Mesenchymal stem cell (in vitro differentiated cells and primary cell): ENCODE measurements at regions not wholly inside any gene's neighbourhood (a gene's known extent, or its start where the extent isn't known, plus 50 kb on each side); places are given as distances from the start of the nearest gene placed in this dataset.

Source experiments
- DNase-seq: peaks from one replicate; pipeline ENCODE4 v3.0.0-alpha.2; 2013
- H2AFZ ChIP-seq: one replicate; pipeline ENCODE4 v1.6.1; 2013; ENCODE audit warnings: low read depth, mild to moderate bottlenecking, control low read depth, inconsistent platforms, low read length, moderate library complexity
- H2AK5ac ChIP-seq: 2 replicates; pipeline ENCODE4 v1.6.1; 2013; ENCODE audit warnings: low read length, moderate library complexity, mild to moderate bottlenecking, inconsistent platforms; ENCODE audit not compliant: severe bottlenecking
- H2BK120ac ChIP-seq: one replicate; pipeline ENCODE4 v1.6.1; 2013; ENCODE audit warnings: low read depth, mild to moderate bottlenecking, inconsistent platforms, low read length, moderate library complexity
- H2BK12ac ChIP-seq, 2 experiments: one replicate each; pipeline ENCODE4 v1.6.1; 2013; ENCODE audit warnings: inconsistent platforms in 2 of 2, low read length in 2 of 2, mild to moderate bottlenecking in 2 of 2, moderate library complexity in 2 of 2, control low read depth in 1 of 2
- H2BK15ac ChIP-seq: one replicate; pipeline ENCODE4 v1.6.1; 2013; ENCODE audit warnings: mild to moderate bottlenecking, low read depth, inconsistent platforms; ENCODE audit not compliant: poor library complexity, severe bottlenecking
- H2BK5ac ChIP-seq: 2 replicates; pipeline ENCODE4 v1.6.1; 2013; ENCODE audit warnings: low read depth, mild to moderate bottlenecking, low read length, control low read depth, inconsistent platforms; ENCODE audit not compliant: poor library complexity, severe bottlenecking
- H3K14ac ChIP-seq, 2 experiments: one replicate each; pipeline ENCODE4 v1.6.1; 2013; ENCODE audit warnings: inconsistent platforms in 2 of 2, low read length in 2 of 2, control low read depth in 1 of 2, mild to moderate bottlenecking in 1 of 2, moderate library complexity in 1 of 2
- H3K18ac ChIP-seq, 2 experiments: one replicate each; pipeline ENCODE4 v1.6.1; 2013; ENCODE audit warnings: inconsistent platforms in 2 of 2, low read length in 2 of 2, control low read depth in 1 of 2, low read depth in 1 of 2, mild to moderate bottlenecking in 1 of 2
- H3K23ac ChIP-seq, 2 experiments: one replicate each; pipeline ENCODE4 v1.6.1; 2013; ENCODE audit warnings: inconsistent platforms in 2 of 2, low read length in 2 of 2, mild to moderate bottlenecking in 2 of 2, moderate library complexity in 2 of 2, control low read depth in 1 of 2
- H3K27ac ChIP-seq: 2 replicates; pipeline ENCODE4 v1.5.1; 2013; ENCODE audit warnings: mild to moderate bottlenecking, moderate library complexity, low read length, control low read depth, inconsistent platforms; ENCODE audit not compliant: poor library complexity, severe bottlenecking
- H3K27me3 ChIP-seq, 2 experiments: 2 replicates each; pipeline versions ENCODE4 v1.6.1 to v1.7.0; 2013; ENCODE audit warnings: low read length in 2 of 2, mild to moderate bottlenecking in 2 of 2, moderate library complexity in 2 of 2, control low read depth in 1 of 2, inconsistent platforms in 1 of 2; ENCODE audit not compliant: control insufficient read depth in 1 of 2, insufficient read depth in 1 of 2
- H3K36me3 ChIP-seq, 2 experiments: 2 replicates each; pipeline versions ENCODE4 v1.6.1 to v1.7.0; 2013; ENCODE audit warnings: low read length in 2 of 2, control low read depth in 1 of 2, inconsistent platforms in 1 of 2, low read depth in 1 of 2, mild to moderate bottlenecking in 1 of 2; ENCODE audit not compliant: insufficient read depth in 2 of 2, control insufficient read depth in 1 of 2
- H3K4ac ChIP-seq, 2 experiments: one replicate each; pipeline ENCODE4 v1.6.1; 2013; ENCODE audit warnings: inconsistent platforms in 2 of 2, low read length in 2 of 2, mild to moderate bottlenecking in 2 of 2, moderate library complexity in 2 of 2, control low read depth in 1 of 2, low read depth in 1 of 2
- H3K4me1 ChIP-seq: 2 replicates; pipeline ENCODE4 v1.6.1; 2013; ENCODE audit warnings: low read depth, low read length, control low read depth; ENCODE audit not compliant: control insufficient read depth, insufficient read depth
- H3K4me2 ChIP-seq: 2 replicates; pipeline ENCODE4 v1.6.1; 2013; ENCODE audit warnings: low read length, mild to moderate bottlenecking, inconsistent platforms; ENCODE audit not compliant: poor library complexity, severe bottlenecking
- H3K4me3 ChIP-seq, 2 experiments: 2 replicates each; pipeline versions ENCODE4 v1.5.1 to v1.7.0; 2013; ENCODE audit warnings: low read length in 2 of 2, mild to moderate bottlenecking in 2 of 2, control low read depth in 1 of 2, low read depth in 1 of 2; ENCODE audit not compliant: insufficient read depth in 1 of 2
- H3K79me1 ChIP-seq: replicated peaks from 2 replicates; pipeline ENCODE4 v1.6.1; 2013; ENCODE audit warnings: mild to moderate bottlenecking, control low read depth, low read length, inconsistent platforms; ENCODE audit not compliant: poor library complexity, severe bottlenecking
- H3K9ac ChIP-seq: 2 replicates; pipeline ENCODE4 v1.7.0; 2013; ENCODE audit warnings: mild to moderate bottlenecking, low read length, moderate library complexity
- H3K9me3 ChIP-seq: 2 replicates; pipeline ENCODE4 v1.7.0; 2013; ENCODE audit warnings: mild to moderate bottlenecking, low read length; ENCODE audit not compliant: control insufficient read depth
- H4K8ac ChIP-seq: one replicate; pipeline ENCODE4 v1.6.1; 2013; ENCODE audit warnings: inconsistent platforms, mild to moderate bottlenecking, low read length, moderate library complexity
- H4K91ac ChIP-seq: one replicate; pipeline ENCODE4 v1.6.1; 2013; ENCODE audit warnings: mild to moderate bottlenecking, low read length, inconsistent platforms
- WGBS: methylation state at CpG from one replicate; pipeline ENCODE4 v1.1.7; 2013; ENCODE audit warnings: mixed read lengths; 5-methylcytosine and 5-hydroxymethylcytosine counted together

DNA sequence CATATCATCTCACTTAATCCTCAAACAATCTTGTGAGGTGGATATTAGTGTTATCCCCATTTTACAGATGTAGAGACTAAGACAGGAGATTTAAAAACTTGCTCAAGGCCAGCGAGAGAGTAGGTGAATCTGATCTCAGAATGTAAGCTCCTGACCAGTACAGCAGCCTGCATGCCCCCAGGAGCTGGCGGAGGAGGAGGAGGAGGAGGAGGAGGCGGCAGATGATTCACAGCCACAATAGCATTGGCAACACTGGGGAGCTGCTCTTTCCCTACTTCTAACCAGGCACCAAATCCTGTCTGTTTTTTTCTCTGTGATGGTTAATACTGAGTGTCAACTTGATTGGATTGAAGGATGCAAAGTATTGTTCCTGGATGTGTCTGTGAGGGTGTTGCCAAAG lies 243.2 kb downstream of the ATG4C start:
- Histone ChIP-seq H3K27ac (no peak overlapping the region), H3K23ac (no peak overlapping the region), H4K8ac (no peak overlapping the region), H2BK15ac (no peak overlapping the region), H3K4me2 (no peak overlapping the region), H3K27me3 (peaks cover 0 to 10% of the 10 kb centered on the region in 2 experiments), H2AFZ (no peak overlapping the region), H4K91ac (no peak overlapping the region), H2BK120ac (no peak overlapping the region), H3K14ac (no peak overlapping the region), H2BK5ac (no peak overlapping the region), H3K18ac (no peak overlapping the region), H3K36me3 (no peaks in the 10 kb centered on the region), H3K4me1 (peaks cover 2% of the 10 kb centered on the region), H3K4me3 (no peak overlapping the region), H2AK5ac (no peak overlapping the region), H3K9me3 (no peaks in the 10 kb centered on the region), H3K4ac (no peak overlapping the region), H2BK12ac (no peak overlapping the region), H3K9ac (no peak overlapping the region), H3K79me1 (no peaks in the 10 kb centered on the region)
- WGBS: 67% methylated on average over 1 of the region's 3 CpGs
- DNase-seq: no peak

DNA sequence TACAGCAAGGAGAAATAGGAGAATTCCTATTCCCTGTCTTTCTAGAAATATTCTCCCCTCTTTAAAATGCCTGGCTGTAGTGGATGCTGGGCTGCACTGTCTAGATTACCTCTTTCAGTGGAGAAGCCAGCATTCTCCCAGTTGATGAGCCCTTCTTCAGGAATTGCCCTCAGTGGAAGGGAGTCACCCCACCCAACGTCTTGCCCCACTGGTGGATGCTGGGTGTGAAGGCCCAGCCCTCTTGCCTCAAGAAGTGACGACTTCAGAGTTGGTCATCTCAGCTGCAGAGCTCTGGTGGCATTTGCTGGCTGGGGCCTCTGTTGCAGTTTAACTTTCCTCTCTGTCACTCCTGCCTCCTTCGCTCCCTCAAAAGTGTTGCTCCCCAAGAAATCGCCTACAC lies 248.2 kb downstream of the ATG4C start:
- DNase-seq: no peak
- Histone ChIP-seq H2BK12ac (no peak overlapping the region), H4K91ac (no peak overlapping the region), H3K4me3 (no peak overlapping the region), H2BK5ac (no peak overlapping the region), H2AK5ac (no peak overlapping the region), H3K4me1 (peaks cover 2% of the 10 kb centered on the region), H4K8ac (no peak overlapping the region), H2AFZ (no peak overlapping the region), H3K4ac (no peak overlapping the region), H3K18ac (no peak overlapping the region), H3K4me2 (no peak overlapping the region), H3K14ac (no peak overlapping the region), H2BK120ac (no peak overlapping the region), H3K27me3 (peaks cover 0 to 4% of the 10 kb centered on the region in 2 experiments), H3K27ac (no peak overlapping the region), H3K36me3 (no peaks in the 10 kb centered on the region), H3K9ac (no peak overlapping the region), H3K23ac (no peak overlapping the region), H2BK15ac (no peak overlapping the region), H3K9me3 (no peaks in the 10 kb centered on the region), H3K79me1 (no peaks in the 10 kb centered on the region)
- WGBS: 82% methylated on average over 4 of the region's 4 CpGs

DNA sequence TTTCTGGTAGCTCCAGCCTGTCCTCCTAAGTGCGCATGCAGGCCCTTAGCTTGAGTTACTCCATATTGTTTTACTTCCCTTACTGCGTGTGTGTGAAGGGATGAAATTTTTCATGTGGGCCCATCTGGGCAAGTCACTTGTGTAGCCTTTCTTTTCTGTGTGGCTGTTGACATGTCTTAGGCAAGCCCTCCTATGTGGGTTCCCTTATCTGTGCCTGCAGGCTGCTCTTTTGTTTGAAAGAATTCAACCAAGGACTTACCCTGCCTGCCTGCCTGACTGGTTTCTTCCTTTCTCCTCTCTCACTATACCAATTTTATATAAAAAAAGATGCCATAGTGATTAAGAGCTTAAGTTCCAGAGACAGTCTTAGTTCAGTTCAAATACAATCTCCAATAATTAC lies 249.3 kb downstream of the ATG4C start:
- Histone ChIP-seq H3K27ac (no peak overlapping the region), H3K4me1 (peaks cover 1% of the 10 kb centered on the region), H2BK120ac (no peak overlapping the region), H3K18ac (no peak overlapping the region), H3K4me3 (no peak overlapping the region), H2BK15ac (no peak overlapping the region), H2AFZ (no peak overlapping the region), H3K79me1 (no peaks in the 10 kb centered on the region), H2AK5ac (no peak overlapping the region), H3K27me3 (peaks cover 0 to 4% of the 10 kb centered on the region in 2 experiments), H3K9me3 (no peaks in the 10 kb centered on the region), H3K36me3 (no peaks in the 10 kb centered on the region), H2BK12ac (no peak overlapping the region), H2BK5ac (no peak overlapping the region), H4K8ac (no peak overlapping the region), H3K23ac (no peak overlapping the region), H4K91ac (no peak overlapping the region), H3K4ac (no peak overlapping the region), H3K14ac (no peak overlapping the region), H3K9ac (no peak overlapping the region), H3K4me2 (no peak overlapping the region)
- whole genome bisulfite sequencing: 91% methylated on average over 2 of the region's 2 CpGs
- no peak for DNase-seq

DNA sequence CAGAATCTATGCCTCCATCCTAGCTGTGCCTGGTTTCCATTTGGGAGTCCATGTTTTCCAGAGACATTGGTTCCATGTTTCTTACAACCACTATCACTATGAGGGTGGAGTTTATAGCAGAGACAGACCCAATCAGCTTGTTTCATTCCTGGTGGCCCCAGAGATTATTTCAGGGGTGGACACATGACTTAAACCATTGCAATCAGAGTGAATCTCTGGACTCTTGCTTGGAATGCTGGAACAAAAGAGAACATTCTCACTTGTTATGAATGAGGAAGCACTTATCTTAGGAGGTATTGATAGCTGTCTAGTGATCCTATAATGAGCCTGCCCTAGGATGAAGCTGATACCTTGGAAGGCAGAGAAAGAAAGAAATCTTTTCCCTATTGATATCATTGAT lies 250.3 kb downstream of the ATG4C start:
- Histone ChIP-seq H2BK5ac (no peak overlapping the region), H3K23ac (no peak overlapping the region), H3K4ac (no peak overlapping the region), H3K18ac (no peak overlapping the region), H4K91ac (no peak overlapping the region), H3K14ac (no peak overlapping the region), H3K4me2 (no peak overlapping the region), H3K36me3 (no peaks in the 10 kb centered on the region), H3K9ac (no peak overlapping the region), H2BK12ac (no peak overlapping the region), H3K9me3 (no peaks in the 10 kb centered on the region), H3K79me1 (no peaks in the 10 kb centered on the region), H3K27me3 (peaks cover 0 to 2% of the 10 kb centered on the region in 2 experiments), H2BK120ac (no peak overlapping the region), H2AK5ac (no peak overlapping the region), H3K27ac (no peak overlapping the region), H3K4me3 (no peak overlapping the region), H2BK15ac (no peak overlapping the region), H4K8ac (no peak overlapping the region), H3K4me1 (peaks cover 1% of the 10 kb centered on the region), H2AFZ (no peak overlapping the region)
- no peak for DNase-seq
